ENCODE measurements at regions not wholly inside any gene's neighbourhood (a gene's known extent, or its start where the extent isn't known, plus 50 kb on each side); places are given as distances from the start of the nearest gene placed in this dataset.

- H3K27me3 ChIP-seq: no peaks in the 10 kb centered on the region
- TF ChIP-seq POLR2AphosphoS5 (IDR thresholded peaks at IDR 0.05) (no peak), POLR2A (IDR thresholded peaks at IDR 0.05) (no peak), EP300 (IDR thresholded peaks at IDR 0.05) (no peak), CTCF (IDR thresholded peaks at IDR 0.05) (no peak)
- peak in 1 of 2 donors; percentile 53 for DNase-seq (ENCODE audit: low spot score in 2 of 2)
- H3K4me3 ChIP-seq: no peak overlapping the region
- no peaks in the 10 kb centered on the region for H3K36me3 ChIP-seq
- 52% methylated on average over 11 of the region's 11 CpGs for WGBS
- H3K27ac ChIP-seq: no peak overlapping the region
- H3K4me1 ChIP-seq: peaks cover 17% of the 10 kb centered on the region
- H3K9me3 ChIP-seq: no peaks in the 10 kb centered on the region
These were observed 334.5 kb downstream of the SOX2 start for GRCh38 chr3:182046166-182046764.

DNA sequence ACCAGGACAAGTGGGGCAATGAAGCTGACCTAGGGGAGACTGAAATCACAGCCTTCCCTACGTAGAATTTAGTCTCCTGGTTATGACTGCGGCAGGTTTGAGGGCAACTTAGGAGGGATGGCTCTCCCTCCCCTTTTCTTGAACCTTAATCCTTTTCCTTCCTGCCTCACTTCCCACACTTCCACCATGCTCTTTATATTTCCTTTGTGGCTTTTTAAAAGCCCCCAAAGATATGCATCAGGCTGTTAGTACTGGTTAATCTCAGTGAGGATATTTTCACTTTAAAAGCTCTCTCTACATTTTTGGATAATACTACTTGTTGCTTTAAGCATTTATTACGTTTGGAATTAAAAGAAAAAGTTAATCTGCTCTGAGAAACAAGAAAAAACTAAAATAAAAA is 339.2 kb downstream of the SOX2 start:
- no peaks in the 10 kb centered on the region for H3K27me3 ChIP-seq
- no peak for DNase-seq (ENCODE audit: low spot score in 2 of 2)

GRCh38 chr3:182052332-182052731 is 340.6 kb downstream of the SOX2 start:
- Histone ChIP-seq H3K27me3 (no peaks in the 10 kb centered on the region), H3K9me3 (no peaks in the 10 kb centered on the region), H3K4me1 (peaks cover 25% of the 10 kb centered on the region), H3K27ac (no peak overlapping the region), H3K4me3 (no peak overlapping the region), H3K36me3 (no peaks in the 10 kb centered on the region)
- DNase-seq (ENCODE audit: low spot score in 2 of 2): no peak
- TF ChIP-seq CTCF (IDR thresholded peaks at IDR 0.05) (no peak), POLR2AphosphoS5 (IDR thresholded peaks at IDR 0.05) (no peak), EP300 (IDR thresholded peaks at IDR 0.05) (no peak), POLR2A (IDR thresholded peaks at IDR 0.05) (no peak)
- WGBS: 41% methylated on average over 1 of the region's 1 CpG

More for the DNA sequence above, 339.2 kb downstream of the SOX2 start:
- no peak for TF ChIP-seq POLR2AphosphoS5 (IDR thresholded peaks at IDR 0.05)
- TF ChIP-seq CTCF (IDR thresholded peaks at IDR 0.05): no peak
- no peak for TF ChIP-seq POLR2A (IDR thresholded peaks at IDR 0.05)
- no peak for TF ChIP-seq EP300 (IDR thresholded peaks at IDR 0.05)
- Histone ChIP-seq H3K27ac (no peak overlapping the region), H3K9me3 (no peaks in the 10 kb centered on the region), H3K4me3 (no peak overlapping the region), H3K4me1 (peaks cover 28% of the 10 kb centered on the region), H3K36me3 (no peaks in the 10 kb centered on the region)
- 49% methylated on average over 3 of the region's 3 CpGs for WGBS

DNA sequence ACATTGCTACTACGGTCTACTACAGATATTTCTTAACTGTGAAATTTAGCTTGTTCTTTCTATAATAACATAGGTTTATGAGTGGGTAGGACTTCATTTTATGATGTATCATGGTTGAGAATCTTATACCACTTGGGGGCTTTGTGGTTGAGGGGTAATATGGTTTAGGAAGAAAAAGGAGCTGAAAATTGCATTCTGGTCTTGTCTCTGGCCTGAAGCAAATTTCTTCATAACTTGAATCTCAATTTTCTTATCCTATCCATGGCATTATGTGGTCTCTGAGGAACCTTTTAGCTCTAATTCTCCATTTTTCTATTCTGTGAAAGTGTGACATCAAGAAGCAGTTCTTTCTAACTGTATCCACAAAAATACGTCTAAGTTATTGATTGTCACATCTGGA is 341.0 kb downstream of the SOX2 start:
- no peak for DNase-seq (ENCODE audit: low spot score in 2 of 2)
- no peak overlapping the region for H3K27ac ChIP-seq
- 72% methylated on average over 2 of the region's 2 CpGs for WGBS
- no peaks in the 10 kb centered on the region for H3K9me3 ChIP-seq
- peaks cover 25% of the 10 kb centered on the region for H3K4me1 ChIP-seq
- H3K4me3 ChIP-seq: no peak overlapping the region
- no peaks in the 10 kb centered on the region for H3K27me3 ChIP-seq
- H3K36me3 ChIP-seq: no peaks in the 10 kb centered on the region
- TF ChIP-seq CTCF (IDR thresholded peaks at IDR 0.05) (no peak), POLR2A (IDR thresholded peaks at IDR 0.05) (no peak), POLR2AphosphoS5 (IDR thresholded peaks at IDR 0.05) (no peak), EP300 (IDR thresholded peaks at IDR 0.05) (no peak)

- H3K4me1 ChIP-seq: peaks cover 7% of the 10 kb centered on the region
- H3K9me3 ChIP-seq: no peaks in the 10 kb centered on the region
- no peak for DNase-seq (ENCODE audit: low spot score in 2 of 2)
- H3K27ac ChIP-seq: no peak overlapping the region
- no peak overlapping the region for H3K4me3 ChIP-seq
- H3K27me3 ChIP-seq: no peaks in the 10 kb centered on the region
- TF ChIP-seq POLR2A (IDR thresholded peaks at IDR 0.05) (no peak), CTCF (IDR thresholded peaks at IDR 0.05) (no peak), EP300 (IDR thresholded peaks at IDR 0.05) (no peak), POLR2AphosphoS5 (IDR thresholded peaks at IDR 0.05) (no peak)
- H3K36me3 ChIP-seq: no peaks in the 10 kb centered on the region
- 33% methylated on average over 1 of the region's 1 CpG for WGBS
These were observed 346.8 kb downstream of the SOX2 start for GRCh38 chr3:182058488-182058887.

All from suprapubic skin (tissue), 4 donors.